ENCODE measurements at regions not wholly inside any gene's neighbourhood (a gene's known extent, or its start where the extent isn't known, plus 50 kb on each side); places are given as distances from the start of the nearest gene placed in this dataset.

GRCh38 chr7:67452516-67453026, 455.9 kb downstream of the TYW1 start:
- H3K4me3 ChIP-seq (ENCODE audit: low read depth, low read length), result no peak overlapping the region
- TF ChIP-seq CTCF (IDR thresholded peaks at IDR 0.05; ENCODE audit: low read depth, low read length), result no peak

GRCh38 chr7:67453580-67454380, 457.1 kb downstream of the TYW1 start:
- no peak overlapping the region for H3K4me3 ChIP-seq (ENCODE audit: low read depth, low read length)
- TF ChIP-seq CTCF (IDR thresholded peaks at IDR 0.05; ENCODE audit: low read depth, low read length), result no peak

- no peak overlapping the region for H3K4me3 ChIP-seq (ENCODE audit: low read depth, low read length)
- no peak for TF ChIP-seq CTCF (IDR thresholded peaks at IDR 0.05; ENCODE audit: low read depth, low read length)
Observed at GRCh38 chr7:67455508-67455907, 458.9 kb downstream of the TYW1 start.

GRCh38 chr7:67462781-67463191, 466.2 kb downstream of the TYW1 start:
- H3K4me3 ChIP-seq (ENCODE audit: low read depth, low read length), result no peak overlapping the region
- TF ChIP-seq CTCF (IDR thresholded peaks at IDR 0.05; ENCODE audit: low read depth, low read length), result no peak

- H3K4me3 ChIP-seq (ENCODE audit: low read depth, low read length), result no peak overlapping the region
- no peak for TF ChIP-seq CTCF (IDR thresholded peaks at IDR 0.05; ENCODE audit: low read depth, low read length)
Observed at GRCh38 chr7:67463316-67463715, 466.7 kb downstream of the TYW1 start.

GRCh38 chr7:67463983-67464382, 467.4 kb downstream of the TYW1 start:
- no peak for TF ChIP-seq CTCF (IDR thresholded peaks at IDR 0.05; ENCODE audit: low read depth, low read length)

GRCh38 chr7:67466109-67466508, 469.5 kb downstream of the TYW1 start:
- no peak for TF ChIP-seq CTCF (IDR thresholded peaks at IDR 0.05; ENCODE audit: low read depth, low read length)
- H3K4me3 ChIP-seq (ENCODE audit: low read depth, low read length), result no peak overlapping the region

More at GRCh38 chr7:67463983-67464382, 467.4 kb downstream of the TYW1 start:
- H3K4me3 ChIP-seq (ENCODE audit: low read depth, low read length), result no peak overlapping the region
